Tibial nerve (tissue), 4 donors: ENCODE measurements at regions not wholly inside any gene's neighbourhood (a gene's known extent, or its start where the extent isn't known, plus 50 kb on each side); places are given as distances from the start of the nearest gene placed in this dataset.

Experiments used
- DNase-seq, 2 donors: peaks; one replicate each; pipeline ENCODE4 v3.0.0-alpha.2; 2019; ENCODE audit warnings: low spot score in 2 of 2
- H3K27ac ChIP-seq, 4 donors: fragments of 200-600 bp; sonication (generic) in 3 of 4; one replicate each; pipeline ENCODE4 v1.5.1; 2017 to 2019; ENCODE audit warnings: mild to moderate bottlenecking in 1 of 4
- H3K27me3 ChIP-seq, 2 donors: fragments of 200-600 bp; sonication (generic) in 1 of 2; one replicate each; pipeline versions ENCODE4 v1.5.1 to v1.6.0; 2017 to 2019
- H3K36me3 ChIP-seq, 3 donors: fragments of 200-600 bp; sonication (generic); one replicate each; pipeline ENCODE4 v1.5.1; 2018 to 2019
- H3K4me1 ChIP-seq, 4 donors: fragments of 200-600 bp; sonication (generic) in 3 of 4; one replicate each; pipeline ENCODE4 v1.5.1; 2017 to 2019
- H3K4me3 ChIP-seq, 4 donors: fragments of 200-600 bp; sonication (generic) in 3 of 4; one replicate each; pipeline ENCODE4 v1.5.1; 2017 to 2019; ENCODE audit warnings: mild to moderate bottlenecking in 1 of 4, moderate library complexity in 1 of 4
- H3K9me3 ChIP-seq, 4 donors: fragments of 200-600 bp; sonication (generic) in 3 of 4; one replicate each; pipeline ENCODE4 v1.5.1; 2017 to 2019
- EP300 ChIP-seq, 2 donors: sonication (generic); formaldehyde crosslinking; IDR thresholded peaks; one replicate each; pipeline ENCODE4 v1.6.1; 2017; ENCODE audit warnings: antibody characterized with exemption in 2 of 2, mild to moderate bottlenecking in 1 of 2
- POLR2A ChIP-seq, 2 donors: fragments of 450-650 bp; IDR thresholded peaks; one replicate each; pipeline ENCODE4 v1.6.1; 2017; ENCODE audit warnings: antibody characterized with exemption in 2 of 2, mild to moderate bottlenecking in 2 of 2, moderate library complexity in 2 of 2
- WGBS, 2 donors: methylation state at CpG; one replicate each; pipeline ENCODE4 v1.1.5; 2018; 5-methylcytosine and 5-hydroxymethylcytosine counted together
- TF ChIP-seq, protein P1 (sequence below), 5 experiments: fragments of 200-600 bp in 3 of 5; fragments of 450-650 bp in 2 of 5; sonication (generic) in 3 of 5; IDR thresholded peaks; one replicate each; pipeline ENCODE4 v1.5.1; 2016 to 2019; ENCODE audit warnings: antibody characterized with exemption in 5 of 5, mild to moderate bottlenecking in 3 of 5, moderate library complexity in 2 of 5

DNA sequence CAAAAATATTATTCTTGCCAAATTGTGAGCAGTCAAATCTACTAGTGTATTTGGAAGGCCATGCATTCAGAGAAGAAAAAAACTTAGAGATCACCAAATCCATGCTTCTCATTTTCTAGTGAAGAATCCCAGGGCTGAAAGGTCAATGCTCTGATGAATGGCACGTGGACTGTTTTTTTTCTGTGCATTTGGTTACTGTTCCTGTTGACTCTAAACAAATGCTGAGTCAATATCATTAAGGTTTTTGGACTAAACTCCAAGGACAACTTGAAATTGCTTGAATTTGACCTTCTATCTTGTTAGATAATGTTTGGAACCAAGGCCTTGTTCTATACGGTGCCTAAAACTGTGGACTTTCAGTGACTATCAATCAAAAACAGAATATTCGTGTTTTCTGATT, 142.2 kb downstream of the OSTF1 start:
- WGBS, 2 donors: 39 to 58% methylated on average over 3 of the region's 3 CpGs
- H3K4me1 ChIP-seq: peaks cover 0 to 4% (median 2%) of the 10 kb centered on the region in 4 donors
- H3K27ac ChIP-seq: peak overlapping the region in 1 of 4 donors; percentile 57
- H3K27me3 ChIP-seq: no peaks in the 10 kb centered on the region
- no peak overlapping the region for H3K4me3 ChIP-seq
- H3K36me3 ChIP-seq: peaks cover 0 to 4% (median 0%) of the 10 kb centered on the region in 3 donors
- no peak for TF ChIP-seq POLR2A (IDR thresholded peaks at IDR 0.05)
- no peak for TF ChIP-seq EP300 (IDR thresholded peaks at IDR 0.05)
- TF ChIP-seq, protein P1, sequence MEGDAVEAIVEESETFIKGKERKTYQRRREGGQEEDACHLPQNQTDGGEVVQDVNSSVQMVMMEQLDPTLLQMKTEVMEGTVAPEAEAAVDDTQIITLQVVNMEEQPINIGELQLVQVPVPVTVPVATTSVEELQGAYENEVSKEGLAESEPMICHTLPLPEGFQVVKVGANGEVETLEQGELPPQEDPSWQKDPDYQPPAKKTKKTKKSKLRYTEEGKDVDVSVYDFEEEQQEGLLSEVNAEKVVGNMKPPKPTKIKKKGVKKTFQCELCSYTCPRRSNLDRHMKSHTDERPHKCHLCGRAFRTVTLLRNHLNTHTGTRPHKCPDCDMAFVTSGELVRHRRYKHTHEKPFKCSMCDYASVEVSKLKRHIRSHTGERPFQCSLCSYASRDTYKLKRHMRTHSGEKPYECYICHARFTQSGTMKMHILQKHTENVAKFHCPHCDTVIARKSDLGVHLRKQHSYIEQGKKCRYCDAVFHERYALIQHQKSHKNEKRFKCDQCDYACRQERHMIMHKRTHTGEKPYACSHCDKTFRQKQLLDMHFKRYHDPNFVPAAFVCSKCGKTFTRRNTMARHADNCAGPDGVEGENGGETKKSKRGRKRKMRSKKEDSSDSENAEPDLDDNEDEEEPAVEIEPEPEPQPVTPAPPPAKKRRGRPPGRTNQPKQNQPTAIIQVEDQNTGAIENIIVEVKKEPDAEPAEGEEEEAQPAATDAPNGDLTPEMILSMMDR (IDR thresholded peaks at IDR 0.05): no peak
- no peak for DNase-seq
- peaks cover 0 to 8% (median 0%) of the 10 kb centered on the region in 4 donors for H3K9me3 ChIP-seq

DNA sequence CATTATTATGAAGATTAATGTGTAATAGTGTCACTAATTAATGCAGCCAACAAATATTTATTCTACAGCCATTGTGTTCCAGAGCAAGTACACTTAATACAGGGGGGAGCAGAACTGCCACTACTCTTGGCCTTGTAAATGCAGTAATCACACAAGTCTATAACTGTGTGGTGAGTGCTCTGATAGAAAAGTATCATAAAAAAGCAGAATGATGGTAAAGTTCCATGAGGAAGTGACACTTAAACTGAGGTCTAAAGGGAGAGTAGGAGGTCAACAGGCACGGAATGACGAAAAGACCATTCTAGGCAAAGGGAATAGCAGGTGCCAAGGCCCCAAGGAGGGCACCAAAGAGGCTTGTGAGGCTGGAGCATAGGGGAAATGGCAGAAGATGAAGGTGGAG, 142.9 kb downstream of the OSTF1 start:
- TF ChIP-seq POLR2A (IDR thresholded peaks at IDR 0.05) (no peak), EP300 (IDR thresholded peaks at IDR 0.05) (no peak)
- TF ChIP-seq, protein P1 (IDR thresholded peaks at IDR 0.05): no peak
- Histone ChIP-seq H3K4me1 (peaks cover 0 to 4% (median 2%) of the 10 kb centered on the region in 4 donors), H3K36me3 (peaks cover 0 to 3% (median 0%) of the 10 kb centered on the region in 3 donors), H3K27me3 (no peaks in the 10 kb centered on the region), H3K4me3 (no peak overlapping the region), H3K9me3 (peaks cover 0 to 8% (median 0%) of the 10 kb centered on the region in 4 donors), H3K27ac (no peak overlapping the region)
- DNase-seq: no peak
- WGBS, 2 donors: 82 to 92% methylated on average over 2 of the region's 2 CpGs

DNA sequence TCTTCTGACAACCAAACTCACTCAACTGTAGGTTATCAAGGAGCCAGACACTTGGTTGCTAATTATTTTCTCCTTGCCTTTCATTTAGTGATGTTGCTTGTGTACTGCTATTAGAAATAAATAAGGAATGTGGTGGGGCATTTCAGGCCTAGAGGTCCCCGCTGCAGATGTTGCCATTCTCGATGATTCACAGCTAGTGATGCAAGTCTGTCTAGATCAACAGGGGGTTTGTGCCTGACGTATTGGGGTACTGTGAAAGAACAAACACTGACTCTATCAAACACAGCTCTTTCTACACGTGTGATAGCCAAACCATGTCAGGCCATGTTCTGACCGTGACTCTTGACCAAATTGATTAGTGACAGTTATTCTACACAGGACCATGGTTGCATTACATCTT, 144.7 kb downstream of the OSTF1 start:
- no peaks in the 10 kb centered on the region for H3K9me3 ChIP-seq
- H3K4me1 ChIP-seq: peaks cover 0 to 4% (median 2%) of the 10 kb centered on the region in 4 donors

DNA sequence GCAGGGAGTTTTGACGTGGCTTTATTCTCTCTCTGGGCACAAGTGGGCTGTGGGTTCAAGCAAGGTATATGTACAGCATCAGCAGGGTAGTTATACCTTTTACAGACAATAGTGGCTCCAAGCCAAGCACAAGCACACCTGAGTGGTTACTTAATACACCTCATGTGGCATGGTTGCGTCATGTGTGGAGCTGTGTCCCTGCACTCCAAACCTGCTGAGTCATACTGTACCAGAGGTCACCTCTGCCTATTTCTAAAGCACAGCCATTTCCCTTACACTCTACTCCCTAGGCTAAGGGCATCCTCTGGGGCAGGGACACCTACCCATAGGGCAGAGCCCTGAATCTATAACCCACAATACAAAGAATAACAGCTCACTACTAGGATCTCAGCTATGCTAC, 147.3 kb downstream of the OSTF1 start:
- 94 to 95% methylated on average over 2 of the region's 2 CpGs for WGBS, 2 donors
- no peaks in the 10 kb centered on the region for H3K4me1 ChIP-seq
- no peaks in the 10 kb centered on the region for H3K9me3 ChIP-seq
- H3K27me3 ChIP-seq: no peaks in the 10 kb centered on the region
- no peak for DNase-seq
- H3K36me3 ChIP-seq: no peaks in the 10 kb centered on the region
- H3K4me3 ChIP-seq: no peak overlapping the region
- TF ChIP-seq EP300 (IDR thresholded peaks at IDR 0.05): no peak
- TF ChIP-seq, protein P1 (IDR thresholded peaks at IDR 0.05): no peak
- TF ChIP-seq POLR2A (IDR thresholded peaks at IDR 0.05): no peak
- H3K27ac ChIP-seq: no peak overlapping the region

More for the DNA sequence above, 144.7 kb downstream of the OSTF1 start:
- H3K27me3 ChIP-seq: no peaks in the 10 kb centered on the region
- no peak for DNase-seq
- H3K4me3 ChIP-seq: no peak overlapping the region
- H3K36me3 ChIP-seq: no peaks in the 10 kb centered on the region
- TF ChIP-seq, protein P1 (IDR thresholded peaks at IDR 0.05): no peak
- TF ChIP-seq POLR2A (IDR thresholded peaks at IDR 0.05) (no peak), EP300 (IDR thresholded peaks at IDR 0.05) (no peak)
- H3K27ac ChIP-seq: no peak overlapping the region
- 75 to 76% methylated on average over 5 of the region's 5 CpGs for WGBS, 2 donors

DNA sequence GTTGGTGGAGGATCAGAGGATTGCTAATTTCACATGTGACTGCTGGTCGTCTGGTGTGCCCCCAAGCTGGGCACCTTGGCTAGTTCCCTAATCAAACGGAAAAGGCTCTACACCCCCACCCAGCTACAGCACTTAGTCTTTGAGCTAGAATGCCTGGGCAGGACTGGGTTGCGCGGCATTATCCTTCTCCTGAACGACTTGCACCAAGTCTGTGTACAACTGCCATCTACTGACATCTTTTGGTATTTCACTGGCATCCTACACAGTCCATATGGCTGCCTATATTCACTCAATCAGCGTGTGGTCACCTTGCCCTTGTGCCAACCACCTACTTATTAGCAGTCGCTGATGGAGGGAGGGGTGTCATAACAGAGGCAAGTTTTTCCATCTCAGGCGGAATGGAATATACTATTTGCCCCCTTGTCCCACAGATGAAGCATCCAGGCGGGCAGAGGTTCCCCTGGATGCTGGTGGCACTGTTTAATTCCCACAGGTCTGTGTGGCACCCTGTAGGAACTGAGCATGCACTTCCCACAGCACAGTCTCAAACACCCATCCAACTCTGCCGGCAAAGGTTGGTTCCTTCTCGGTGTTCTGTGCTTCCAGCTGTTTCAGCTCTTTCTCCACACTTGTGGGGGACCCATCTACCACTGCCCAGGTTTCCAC, 150.1 kb downstream of the OSTF1 start:
- no peaks in the 10 kb centered on the region for H3K9me3 ChIP-seq
- no peak overlapping the region for H3K27ac ChIP-seq
- WGBS, 2 donors: 43 to 50% methylated on average over 11 of the region's 11 CpGs
- no peaks in the 10 kb centered on the region for H3K27me3 ChIP-seq
- no peak overlapping the region for H3K4me3 ChIP-seq
- no peaks in the 10 kb centered on the region for H3K4me1 ChIP-seq
- TF ChIP-seq EP300 (IDR thresholded peaks at IDR 0.05): no peak
- TF ChIP-seq, protein P1 (IDR thresholded peaks at IDR 0.05): peak; percentile 28 to 57 (median 47)
- no peaks in the 10 kb centered on the region for H3K36me3 ChIP-seq
- DNase-seq: peak in 1 of 2 donors; percentile 43
